ENCODE measurements at regions not wholly inside any gene's neighbourhood (a gene's known extent, or its start where the extent isn't known, plus 50 kb on each side); places are given as distances from the start of the nearest gene placed in this dataset.

- no peak for DNase-seq (ENCODE audit: low read depth)
- no peak for TF ChIP-seq CTCF (IDR thresholded peaks at IDR 0.05; ENCODE audit: insufficient read depth, low read length)
- H3K4me3 ChIP-seq (ENCODE audit: low read depth, low read length), result no peak overlapping the region
Observed at GRCh38 chr10:57320416-57320815, 947.3 kb downstream of the IPMK start.

GRCh38 chr10:57314046-57314445, 953.0 kb upstream of the ZWINT start:
- no peak for TF ChIP-seq CTCF (IDR thresholded peaks at IDR 0.05; ENCODE audit: insufficient read depth, low read length)
- DNase-seq (ENCODE audit: low read depth), result no peak
- no peak overlapping the region for H3K4me3 ChIP-seq (ENCODE audit: low read depth, low read length)

- DNase-seq (ENCODE audit: low read depth), result no peak
- no peak for TF ChIP-seq CTCF (IDR thresholded peaks at IDR 0.05; ENCODE audit: insufficient read depth, low read length)
- no peak overlapping the region for H3K4me3 ChIP-seq (ENCODE audit: low read depth, low read length)
Observed at GRCh38 chr10:57303566-57303965, 942.5 kb upstream of the ZWINT start.

- no peak overlapping the region for H3K4me3 ChIP-seq (ENCODE audit: low read depth, low read length)
- DNase-seq (ENCODE audit: low read depth), result no peak
- TF ChIP-seq CTCF (IDR thresholded peaks at IDR 0.05; ENCODE audit: insufficient read depth, low read length), result no peak
Observed at GRCh38 chr10:57300718-57301117, 939.7 kb upstream of the ZWINT start.

GRCh38 chr10:57294698-57295097, 933.6 kb upstream of the ZWINT start:
- H3K4me3 ChIP-seq (ENCODE audit: low read depth, low read length), result no peak overlapping the region
- DNase-seq (ENCODE audit: low read depth), result no peak
- TF ChIP-seq CTCF (IDR thresholded peaks at IDR 0.05; ENCODE audit: insufficient read depth, low read length), result no peak

- H3K4me3 ChIP-seq (ENCODE audit: low read depth, low read length), result no peak overlapping the region
- DNase-seq (ENCODE audit: low read depth), result no peak
- no peak for TF ChIP-seq CTCF (IDR thresholded peaks at IDR 0.05; ENCODE audit: insufficient read depth, low read length)
Observed at GRCh38 chr10:57288754-57289153, 927.7 kb upstream of the ZWINT start.

- DNase-seq (ENCODE audit: low read depth), result no peak
- no peak for TF ChIP-seq CTCF (IDR thresholded peaks at IDR 0.05; ENCODE audit: insufficient read depth, low read length)
- H3K4me3 ChIP-seq (ENCODE audit: low read depth, low read length), result no peak overlapping the region
Observed at GRCh38 chr10:57262892-57263291, 901.8 kb upstream of the ZWINT start.

Data from fibroblast of the aortic adventitia (primary cell).